Esophagus muscularis mucosa (tissue), 4 donors: ENCODE measurements at regions not wholly inside any gene's neighbourhood (a gene's known extent, or its start where the extent isn't known, plus 50 kb on each side); places are given as distances from the start of the nearest gene placed in this dataset.

Experiments
- DNase-seq: peaks from one replicate; pipeline ENCODE4 v3.0.0-alpha.2; 2017; ENCODE audit errors: extremely low spot score
- H3K27ac ChIP-seq, 4 donors: fragments of 200-600 bp; sonication (generic); replicated peaks in 1 of 4; 1 replicate in 3 of 4; 2 replicates in 1 of 4; pipeline ENCODE4 v1.5.1; 2016 to 2019; ENCODE audit warnings: mild to moderate bottlenecking in 1 of 4
- H3K27me3 ChIP-seq, 4 donors: fragments of 200-600 bp; sonication (generic); one replicate each; pipeline versions ENCODE4 v1.5.1 to v1.6.0; 2016 to 2019
- H3K36me3 ChIP-seq, 4 donors: fragments of 200-600 bp; sonication (generic); one replicate each; pipeline ENCODE4 v1.5.1; 2016 to 2019
- H3K4me1 ChIP-seq, 4 donors: fragments of 200-600 bp; sonication (generic); one replicate each; pipeline ENCODE4 v1.5.1; 2016 to 2019
- H3K4me3 ChIP-seq, 4 donors: fragments of 200-600 bp; sonication (generic); 1 replicate in 2 of 4; 2 replicates in 2 of 4; pipeline ENCODE4 v1.5.1; 2016 to 2019; ENCODE audit warnings: mild to moderate bottlenecking in 4 of 4, moderate library complexity in 1 of 4
- H3K9me3 ChIP-seq, 4 donors: fragments of 200-600 bp; sonication (generic); 1 replicate in 3 of 4; 2 replicates in 1 of 4; pipeline ENCODE4 v1.5.1; 2016 to 2019
- EP300 ChIP-seq: sonication (generic); formaldehyde crosslinking; IDR thresholded peaks from one replicate; pipeline ENCODE4 v1.6.1; 2017; ENCODE audit warnings: antibody characterized with exemption
- POLR2A ChIP-seq: fragments of 450-650 bp; IDR thresholded peaks from one replicate; pipeline ENCODE4 v1.6.1; 2017; ENCODE audit warnings: antibody characterized with exemption, moderate library complexity, mild to moderate bottlenecking, low read depth
- POLR2AphosphoS5 ChIP-seq, 2 donors: sonication (generic); formaldehyde crosslinking; IDR thresholded peaks; one replicate each; pipeline ENCODE4 v1.6.1; 2017; ENCODE audit warnings: antibody characterized with exemption in 2 of 2
- WGBS: methylation state at CpG from one replicate; pipeline ENCODE4 v1.1.5; 2018; 5-methylcytosine and 5-hydroxymethylcytosine counted together
- intact Hi-C: fragments of 100-400 bp; cut with DNase I; formaldehyde crosslinking; loops from one replicate; pipeline ENCODE4 v1.15.1; 2023
- TF ChIP-seq, protein P1 (sequence below), 3 experiments: fragments of 200-600 bp in 2 of 3; fragments of 450-650 bp in 1 of 3; sonication (generic) in 2 of 3; IDR thresholded peaks; one replicate each; pipeline ENCODE4 v1.5.1; 2017 to 2019; ENCODE audit warnings: antibody characterized with exemption in 3 of 3, mild to moderate bottlenecking in 2 of 3, moderate library complexity in 1 of 3

DNA sequence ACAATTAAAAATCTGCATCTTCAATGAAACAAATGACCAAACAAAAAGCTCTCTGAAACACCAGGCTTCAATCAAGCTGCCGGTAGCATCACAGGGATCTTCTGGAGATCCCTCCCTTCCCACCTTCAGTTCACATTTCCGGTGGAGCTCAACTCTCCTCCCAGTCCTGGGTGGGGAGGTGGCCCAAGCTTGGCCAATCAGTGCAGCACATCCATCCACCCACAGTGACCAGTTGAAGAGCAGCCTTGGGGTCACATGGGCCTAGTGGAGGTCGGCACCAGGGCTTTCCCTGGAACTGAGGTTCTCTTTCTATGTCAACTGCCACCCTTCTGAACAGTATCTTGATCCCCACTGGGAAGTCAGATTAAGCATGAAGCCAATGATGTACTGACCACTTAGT, 620.1 kb upstream of the MGMT start:
- 87% methylated on average over 3 of the region's 3 CpGs for WGBS
- no peak for TF ChIP-seq POLR2AphosphoS5 (IDR thresholded peaks at IDR 0.05)
- TF ChIP-seq EP300, result no peak
- TF ChIP-seq POLR2A, result no peak
- TF ChIP-seq, protein P1, sequence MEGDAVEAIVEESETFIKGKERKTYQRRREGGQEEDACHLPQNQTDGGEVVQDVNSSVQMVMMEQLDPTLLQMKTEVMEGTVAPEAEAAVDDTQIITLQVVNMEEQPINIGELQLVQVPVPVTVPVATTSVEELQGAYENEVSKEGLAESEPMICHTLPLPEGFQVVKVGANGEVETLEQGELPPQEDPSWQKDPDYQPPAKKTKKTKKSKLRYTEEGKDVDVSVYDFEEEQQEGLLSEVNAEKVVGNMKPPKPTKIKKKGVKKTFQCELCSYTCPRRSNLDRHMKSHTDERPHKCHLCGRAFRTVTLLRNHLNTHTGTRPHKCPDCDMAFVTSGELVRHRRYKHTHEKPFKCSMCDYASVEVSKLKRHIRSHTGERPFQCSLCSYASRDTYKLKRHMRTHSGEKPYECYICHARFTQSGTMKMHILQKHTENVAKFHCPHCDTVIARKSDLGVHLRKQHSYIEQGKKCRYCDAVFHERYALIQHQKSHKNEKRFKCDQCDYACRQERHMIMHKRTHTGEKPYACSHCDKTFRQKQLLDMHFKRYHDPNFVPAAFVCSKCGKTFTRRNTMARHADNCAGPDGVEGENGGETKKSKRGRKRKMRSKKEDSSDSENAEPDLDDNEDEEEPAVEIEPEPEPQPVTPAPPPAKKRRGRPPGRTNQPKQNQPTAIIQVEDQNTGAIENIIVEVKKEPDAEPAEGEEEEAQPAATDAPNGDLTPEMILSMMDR (IDR thresholded peaks at IDR 0.05), result no peak

DNA sequence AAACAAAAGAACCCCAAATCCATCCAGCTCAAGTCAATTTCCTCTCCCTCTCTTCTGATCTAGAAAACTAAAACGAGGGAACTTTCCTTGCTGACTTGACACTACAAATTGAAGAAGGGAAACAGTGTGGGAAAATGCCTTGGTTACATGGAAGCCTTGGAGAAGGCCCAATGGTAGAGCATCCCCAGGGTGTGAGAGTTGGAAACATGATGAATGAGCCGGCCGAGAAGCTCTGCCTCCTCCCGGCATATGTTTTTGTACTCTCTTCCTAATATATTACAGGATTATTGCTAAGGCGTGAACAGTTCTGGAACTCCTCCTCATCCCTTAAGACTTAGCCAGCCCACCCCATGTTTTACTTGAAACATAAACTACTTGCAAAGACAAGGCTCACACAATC, 618.2 kb upstream of the MGMT start:
- no peaks in the 10 kb centered on the region for H3K36me3 ChIP-seq
- no peaks in the 10 kb centered on the region for H3K27me3 ChIP-seq
- 43% methylated on average over 5 of the region's 5 CpGs for WGBS
- TF ChIP-seq POLR2A (no peak), EP300 (no peak), POLR2AphosphoS5 (IDR thresholded peaks at IDR 0.05) (no peak)
- TF ChIP-seq, protein P1 (IDR thresholded peaks at IDR 0.05), result no peak
- peaks cover 25 to 36% (median 27%) of the 10 kb centered on the region in 4 donors for H3K4me1 ChIP-seq
- intact Hi-C loops, result no loop called here
- no peak overlapping the region for H3K4me3 ChIP-seq
- peak; percentile 53 for DNase-seq
- H3K27ac ChIP-seq, result no peak overlapping the region
- no peaks in the 10 kb centered on the region for H3K9me3 ChIP-seq

More for the DNA sequence above, 620.1 kb upstream of the MGMT start:
- intact Hi-C loops, result no loop called here
- Histone ChIP-seq H3K27ac (no peak overlapping the region), H3K36me3 (no peaks in the 10 kb centered on the region), H3K4me3 (no peak overlapping the region), H3K27me3 (no peaks in the 10 kb centered on the region), H3K9me3 (no peaks in the 10 kb centered on the region), H3K4me1 (peaks cover 9 to 19% (median 12%) of the 10 kb centered on the region in 4 donors)
- DNase-seq, result peak; percentile 19

DNA sequence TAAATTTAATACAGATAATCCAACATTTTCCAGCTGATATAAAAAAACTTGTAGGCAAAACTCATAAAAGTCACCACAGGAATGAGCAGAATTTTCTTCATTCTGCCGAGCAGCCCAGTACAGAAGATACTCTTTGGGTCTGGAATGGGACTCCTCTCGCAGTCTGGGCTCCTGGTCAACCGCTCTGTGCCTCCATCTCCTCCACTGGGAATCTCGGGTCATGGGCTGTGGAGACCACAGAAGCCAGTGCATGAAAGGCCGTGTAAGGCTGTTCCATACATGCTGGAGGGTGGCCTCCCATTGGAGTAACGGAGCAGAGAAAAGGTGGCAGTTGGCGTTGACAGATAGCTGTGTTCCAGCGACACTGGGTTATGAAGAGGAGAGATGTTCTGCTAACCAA, 616.4 kb upstream of the MGMT start:
- Histone ChIP-seq H3K27ac (no peak overlapping the region), H3K9me3 (no peaks in the 10 kb centered on the region), H3K4me3 (no peak overlapping the region), H3K36me3 (no peaks in the 10 kb centered on the region), H3K27me3 (no peaks in the 10 kb centered on the region), H3K4me1 (peaks cover 43 to 54% (median 45%) of the 10 kb centered on the region in 4 donors)
- intact Hi-C loops, result no loop called here
- DNase-seq, result peak; percentile 86
- TF ChIP-seq, protein P1 (IDR thresholded peaks at IDR 0.05), result no peak
- TF ChIP-seq POLR2AphosphoS5 (IDR thresholded peaks at IDR 0.05), result no peak
- no peak for TF ChIP-seq EP300
- TF ChIP-seq POLR2A, result no peak
- WGBS, result 99% methylated on average over 8 of the region's 8 CpGs

DNA sequence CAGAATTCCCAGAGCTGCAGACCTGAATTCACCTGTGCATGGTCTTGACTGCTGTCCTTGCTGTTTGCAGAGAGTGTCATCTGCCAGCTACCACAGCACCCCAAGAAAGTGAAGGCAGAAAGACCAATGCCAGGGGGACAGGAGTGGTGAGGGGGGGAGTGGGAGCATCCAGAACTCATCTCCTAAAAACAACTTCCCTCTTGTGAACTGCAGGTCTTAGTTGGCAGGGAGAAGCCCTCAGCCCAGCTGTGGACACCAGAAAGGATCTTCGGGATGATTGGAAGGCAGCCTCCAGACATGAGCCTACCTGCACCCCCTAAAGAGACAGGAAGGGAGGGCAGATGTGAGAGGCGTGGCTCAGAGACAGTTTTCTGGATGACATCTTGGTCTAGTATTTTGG, 615.8 kb upstream of the MGMT start:
- peak overlapping the region; percentile 12 to 54 (median 34) for H3K27ac ChIP-seq
- no peaks in the 10 kb centered on the region for H3K36me3 ChIP-seq
- H3K4me3 ChIP-seq, result no peak overlapping the region
- H3K4me1 ChIP-seq, result peaks cover 49 to 60% (median 52%) of the 10 kb centered on the region in 4 donors
- TF ChIP-seq POLR2AphosphoS5 (IDR thresholded peaks at IDR 0.05), result no peak
- TF ChIP-seq, protein P1 (IDR thresholded peaks at IDR 0.05), result no peak
- TF ChIP-seq EP300, result no peak
- no peak for TF ChIP-seq POLR2A
- peak; percentile 72 for DNase-seq
- intact Hi-C loops, result no loop called here
- no peaks in the 10 kb centered on the region for H3K27me3 ChIP-seq
- H3K9me3 ChIP-seq, result no peaks in the 10 kb centered on the region
- WGBS, result no CpG with 5 or more reads among the region's 2 CpGs

DNA sequence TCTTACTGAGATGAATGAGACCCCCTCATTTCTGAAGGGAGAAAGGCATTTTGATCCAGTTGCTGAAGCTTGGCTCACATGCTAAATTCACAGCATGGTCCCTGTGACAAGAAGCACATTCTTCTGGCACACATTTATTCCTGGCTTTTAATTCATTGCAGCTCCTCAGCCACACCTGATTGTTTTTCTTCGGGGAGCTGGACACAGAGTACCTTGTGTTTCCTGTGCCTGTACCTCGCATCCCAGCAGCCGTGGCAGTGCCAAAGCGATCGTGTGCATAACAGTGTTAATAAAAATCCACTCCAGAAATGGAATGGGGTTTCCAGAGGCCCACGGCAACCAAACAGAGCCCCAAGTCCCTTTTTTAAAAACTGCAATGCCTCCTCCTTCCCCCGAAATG, 615.3 kb upstream of the MGMT start:
- Histone ChIP-seq H3K9me3 (no peaks in the 10 kb centered on the region), H3K4me3 (no peak overlapping the region), H3K27me3 (no peaks in the 10 kb centered on the region), H3K27ac (peak overlapping the region; percentile 36 to 54 (median 49)), H3K4me1 (peaks cover 49 to 63% (median 53%) of the 10 kb centered on the region in 4 donors), H3K36me3 (no peaks in the 10 kb centered on the region)
- no peak for TF ChIP-seq POLR2A
- TF ChIP-seq EP300, result peak; percentile 22
- peak; percentile 39 to 69 for TF ChIP-seq POLR2AphosphoS5 (IDR thresholded peaks at IDR 0.05)
- TF ChIP-seq, protein P1 (IDR thresholded peaks at IDR 0.05), result no peak
- DNase-seq, result peak; percentile 79
- WGBS, result 57% methylated on average over 7 of the region's 7 CpGs
- intact Hi-C loops, result no loop called here
